GM18870 (cell line): ENCODE measurements at regions not wholly inside any gene's neighbourhood (a gene's known extent, or its start where the extent isn't known, plus 50 kb on each side); places are given as distances from the start of the nearest gene placed in this dataset.
A peak's percentile ranks its signal among the peaks of the same experiment; 100 is the strongest.

Experiments used
- ATAC-seq: cut with Tn5 transposase; IDR thresholded peaks from one replicate; pipeline ENCODE4 v1.9.1; 2021; ENCODE audit warnings: moderate library complexity; ENCODE audit not compliant: unreplicated experiment

DNA sequence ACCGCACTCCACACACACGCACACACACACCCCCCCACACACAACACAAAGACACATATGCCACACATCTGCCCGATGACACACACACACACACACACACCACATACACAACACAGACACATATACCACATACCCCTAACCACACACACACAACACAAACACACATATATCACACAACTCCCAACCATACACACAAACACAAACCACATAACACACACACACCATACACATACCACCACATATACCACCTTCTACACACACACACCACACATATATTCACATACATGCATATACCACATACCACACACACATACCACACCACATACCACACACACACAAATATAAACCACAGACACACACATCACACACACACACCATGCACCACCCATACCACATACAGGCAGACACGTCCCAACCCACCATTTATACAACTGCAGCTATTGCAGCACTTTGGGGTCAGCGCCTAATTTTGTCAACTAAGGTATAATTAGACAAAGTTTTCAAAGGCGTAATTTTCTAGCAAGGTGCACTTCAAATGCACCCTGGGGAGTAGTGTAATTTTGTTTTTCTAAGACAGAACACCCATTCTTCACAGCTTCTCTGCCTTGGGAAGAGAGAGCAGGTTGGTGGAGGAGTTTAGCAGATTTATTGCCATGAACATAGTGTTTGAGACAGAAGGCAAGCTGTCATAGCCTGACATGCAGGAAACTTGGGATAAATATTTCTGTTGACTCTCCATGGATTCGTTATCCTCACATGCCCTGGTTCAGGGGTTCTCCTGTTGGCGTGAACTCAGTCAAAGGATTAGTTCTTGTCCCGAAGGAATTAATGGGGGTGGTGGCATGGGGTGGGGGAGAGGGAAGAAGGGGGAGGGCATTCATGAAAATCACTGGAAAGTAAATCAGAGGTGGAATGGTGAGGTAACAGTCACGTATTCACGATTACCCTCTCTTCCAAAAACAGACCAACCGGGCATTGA lies 416.1 kb downstream of the LPIN1 start:
- no peak for ATAC-seq

GRCh38 chr2:12163866-12164265 lies 417.4 kb downstream of the LPIN1 start:
- ATAC-seq = no peak

DNA sequence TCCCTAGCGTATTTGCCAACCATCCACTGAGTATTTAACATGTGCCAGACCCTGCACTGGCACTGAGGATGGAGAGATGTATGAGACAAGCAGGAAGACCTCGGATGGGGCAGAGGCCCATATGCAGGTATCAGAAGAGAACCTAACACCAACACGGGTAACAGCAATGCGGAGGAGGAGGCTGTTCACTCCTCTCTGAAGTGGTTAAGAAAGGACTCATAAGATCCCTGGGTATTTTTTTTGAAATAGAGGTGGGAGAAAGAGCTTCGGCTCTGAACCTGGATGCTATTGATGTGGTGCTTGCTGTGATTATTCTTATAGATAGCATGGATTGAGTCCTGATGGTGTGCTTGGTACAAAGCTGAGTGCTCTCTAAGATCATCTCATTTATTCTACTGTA lies 418.3 kb downstream of the LPIN1 start:
- ATAC-seq = no peak

DNA sequence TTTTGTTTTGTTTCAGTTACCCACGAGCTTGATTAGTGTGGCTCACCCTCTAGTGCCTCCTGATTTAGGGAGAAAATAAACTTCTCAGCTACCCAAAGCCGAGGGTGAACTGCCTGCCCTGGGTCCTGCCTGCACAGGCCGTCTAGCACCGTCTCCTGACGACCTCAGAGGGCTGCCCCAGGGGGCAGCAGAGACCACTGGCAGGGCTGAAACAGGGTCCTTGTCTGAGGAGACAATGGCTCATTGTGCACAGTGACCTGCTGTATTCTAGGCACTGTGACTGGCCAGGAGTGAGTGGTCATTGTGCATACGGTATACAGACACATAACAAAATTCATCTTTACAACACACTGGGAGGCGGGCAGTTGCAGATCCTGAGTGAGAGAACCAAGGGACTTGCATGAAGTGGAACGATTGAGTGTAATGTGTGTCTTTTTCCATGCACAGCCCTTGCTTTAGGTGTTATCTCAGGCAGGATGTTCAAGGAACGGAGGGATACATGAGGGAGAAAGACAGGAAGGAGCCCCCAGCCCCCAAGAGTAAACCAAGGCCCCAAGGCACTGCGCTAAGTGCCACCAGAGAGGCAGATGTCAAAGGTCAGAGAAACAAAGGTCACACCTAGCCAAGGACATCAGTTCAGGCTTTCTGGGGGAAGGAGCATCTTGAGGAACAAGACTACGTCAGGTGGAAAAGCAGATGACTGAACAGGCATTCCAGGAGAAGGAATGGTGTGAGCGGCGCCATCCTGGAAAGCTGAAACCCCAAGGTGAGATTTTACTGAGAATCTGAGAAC lies 421.3 kb downstream of the LPIN1 start:
- ATAC-seq = no peak

- no peak for ATAC-seq
Observed at GRCh38 chr2:12168354-12168753, 421.9 kb downstream of the LPIN1 start.

- no peak for ATAC-seq
Observed at GRCh38 chr2:12168791-12169388, 422.5 kb downstream of the LPIN1 start.

- no peak for ATAC-seq
Observed at GRCh38 chr2:12169721-12170120, 423.3 kb downstream of the LPIN1 start.

DNA sequence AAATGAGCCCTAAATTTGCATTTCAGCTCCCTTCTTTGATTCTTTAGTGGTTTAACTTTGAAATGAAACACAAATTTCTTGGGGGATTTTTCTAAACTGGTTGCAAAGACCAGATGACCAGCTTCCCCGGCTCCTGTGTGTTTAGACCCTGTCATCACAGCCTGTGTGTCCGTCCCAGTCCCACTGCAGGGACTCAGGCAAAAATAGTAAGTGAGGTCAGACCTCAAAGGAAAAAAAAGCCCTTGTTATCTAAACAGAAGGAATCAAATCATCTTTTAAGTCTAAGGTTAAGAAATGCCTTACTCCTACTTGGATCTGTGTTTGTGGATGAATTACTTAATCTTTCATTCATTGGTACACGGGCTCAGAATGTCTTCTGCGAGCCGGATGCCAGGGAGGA lies 423.7 kb downstream of the LPIN1 start:
- no peak for ATAC-seq

- no peak for ATAC-seq
Observed at GRCh38 chr2:12173271-12173942, 427.0 kb downstream of the LPIN1 start.

DNA sequence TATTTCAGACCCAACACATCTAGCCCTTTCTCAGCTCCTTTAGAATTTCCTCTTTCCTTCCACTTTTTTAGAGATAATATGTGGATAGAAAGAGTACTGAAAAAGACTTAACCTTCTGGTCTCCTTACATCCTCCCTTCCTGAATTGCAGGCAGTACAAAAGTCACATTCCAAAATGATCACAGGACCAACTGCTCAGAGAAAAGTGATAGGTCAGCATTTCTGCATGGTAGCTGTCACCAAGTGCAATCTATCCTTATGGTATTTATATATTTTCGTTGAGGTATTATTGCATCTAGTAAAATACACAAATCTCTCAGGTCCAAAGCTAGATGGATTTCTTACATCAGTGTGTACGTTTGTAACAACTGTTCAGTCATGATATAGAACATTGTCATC lies 427.5 kb downstream of the LPIN1 start:
- no peak for ATAC-seq

DNA sequence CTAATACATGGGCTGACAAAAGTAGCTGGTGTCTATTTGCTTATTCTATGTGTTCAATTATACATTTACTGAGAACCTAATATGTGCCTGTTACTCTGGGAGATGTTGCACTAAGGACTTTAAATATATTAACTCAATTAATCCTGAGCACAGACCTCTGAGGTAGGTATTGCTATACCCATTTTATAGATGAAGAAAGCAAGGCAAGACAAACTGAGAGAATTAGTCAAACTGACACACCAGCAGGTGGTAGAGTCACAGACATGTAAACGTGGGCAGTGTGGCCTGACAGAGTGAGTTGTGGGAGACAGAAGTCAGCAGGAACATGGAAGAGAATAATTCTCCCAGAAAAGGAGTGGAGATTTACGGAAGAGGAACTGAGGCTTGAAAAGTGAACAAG lies 428.9 kb downstream of the LPIN1 start:
- no peak for ATAC-seq

DNA sequence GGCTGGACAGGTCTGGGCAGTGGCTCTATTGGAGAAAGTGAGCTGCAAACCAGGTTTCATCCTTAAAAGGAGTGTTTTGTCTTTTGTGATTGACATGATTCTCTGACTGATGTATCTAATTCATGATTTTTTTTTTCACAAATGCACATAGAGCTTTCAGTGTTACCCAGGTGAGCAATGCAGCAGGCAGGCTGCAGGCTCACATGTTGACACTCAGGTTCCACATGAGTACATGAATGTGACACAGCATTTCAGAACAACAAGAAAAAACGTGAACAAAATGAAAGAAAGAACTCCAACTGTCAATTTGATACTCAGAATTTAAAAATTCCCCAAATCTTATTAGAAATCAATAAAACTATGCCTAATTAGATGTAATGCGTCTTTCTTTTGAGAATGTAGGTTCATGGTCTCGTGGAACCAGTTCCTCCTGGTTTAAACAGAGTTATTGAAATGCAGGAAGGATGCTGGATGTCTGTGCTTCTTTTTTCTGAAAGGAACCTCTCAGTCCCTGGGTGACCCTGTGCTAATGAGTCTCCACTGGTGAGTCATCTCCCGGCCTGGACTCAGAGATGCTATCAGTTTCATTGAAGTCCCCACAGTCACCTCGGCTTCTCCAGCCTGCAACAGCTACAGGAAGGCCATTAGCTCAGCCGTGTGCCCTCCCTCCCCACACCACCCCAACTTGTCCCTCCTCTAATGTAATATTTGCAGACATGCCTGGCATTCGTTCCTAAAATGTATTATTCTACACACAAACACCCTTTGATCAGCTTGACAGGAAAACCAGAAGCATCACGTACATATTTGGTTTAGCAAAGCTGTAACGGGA lies 430.4 kb downstream of the LPIN1 start:
- peak; percentile 87 for ATAC-seq

- peak; percentile 67 for ATAC-seq
Observed at GRCh38 chr2:12177455-12178288, 431.2 kb downstream of the LPIN1 start.

DNA sequence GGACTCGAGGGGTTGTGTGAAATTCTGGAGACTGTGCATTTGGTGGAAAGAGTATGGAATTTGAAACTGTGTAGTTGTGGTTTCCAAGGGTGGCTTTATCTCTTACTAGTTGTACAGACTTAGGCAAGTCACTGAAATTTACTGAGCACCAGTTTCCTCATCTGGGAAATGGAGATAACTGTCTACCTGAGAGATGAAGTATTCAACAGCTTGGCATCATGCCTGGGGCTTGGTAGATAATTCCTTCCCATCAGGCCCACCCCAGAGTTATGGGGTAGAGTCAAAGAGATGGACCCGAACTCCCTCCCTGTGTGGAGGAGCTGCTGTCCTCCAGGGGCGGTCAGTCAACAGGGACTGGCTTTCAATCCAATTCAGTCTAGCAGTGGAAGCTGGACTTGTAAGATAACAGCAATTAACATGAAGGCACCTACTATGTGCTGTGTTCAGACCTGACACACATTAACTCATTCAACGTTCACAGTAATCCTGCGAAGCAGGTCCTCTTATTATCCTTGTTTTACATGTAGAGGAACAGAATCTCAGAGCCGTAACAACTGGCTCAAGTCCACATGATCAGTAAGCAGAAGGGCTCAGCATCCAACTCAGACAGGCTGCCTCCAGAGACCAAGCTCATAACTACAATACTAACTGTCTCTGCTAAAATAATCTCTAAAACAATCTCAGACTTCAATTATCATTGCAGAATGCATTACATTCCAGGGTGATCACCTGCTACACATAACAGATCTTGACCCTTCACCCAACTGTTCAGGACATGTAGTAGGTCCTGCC lies 432.1 kb downstream of the LPIN1 start:
- no peak for ATAC-seq

- no peak for ATAC-seq
Observed at GRCh38 chr2:12180031-12180430, 433.6 kb downstream of the LPIN1 start.

- no peak for ATAC-seq
Observed at GRCh38 chr2:12183032-12183645, 436.7 kb downstream of the LPIN1 start.

DNA sequence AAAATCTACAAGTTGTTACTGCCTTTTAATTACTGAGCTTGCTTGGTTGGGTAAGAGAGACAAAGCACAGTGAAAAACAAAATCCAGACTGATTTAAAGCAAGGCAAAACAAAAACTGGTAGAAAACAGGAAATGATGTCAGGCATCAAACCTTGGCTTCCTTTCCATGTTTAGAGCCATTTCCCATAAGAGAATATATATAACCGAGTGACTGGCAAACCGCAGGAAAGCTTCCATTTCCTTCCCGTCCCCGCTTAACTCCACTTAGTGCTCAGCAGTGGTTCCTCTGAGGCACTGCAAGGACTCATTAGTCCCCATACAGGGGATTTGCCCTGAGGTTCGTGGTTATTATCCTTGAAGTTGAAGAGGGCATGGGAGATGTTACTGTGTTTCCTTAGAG lies 446.3 kb downstream of the LPIN1 start:
- no peak for ATAC-seq

GRCh38 chr2:12194968-12195367 lies 448.5 kb downstream of the LPIN1 start:
- no peak for ATAC-seq
